ENCODE measurements at regions not wholly inside any gene's neighbourhood (a gene's known extent, or its start where the extent isn't known, plus 50 kb on each side); places are given as distances from the start of the nearest gene placed in this dataset.
"Not testable (repeated sequence)": the region's sequence is repeated elsewhere in the genome, so short reads cannot be mapped to it uniquely, and the experiment has no call there.

DNA sequence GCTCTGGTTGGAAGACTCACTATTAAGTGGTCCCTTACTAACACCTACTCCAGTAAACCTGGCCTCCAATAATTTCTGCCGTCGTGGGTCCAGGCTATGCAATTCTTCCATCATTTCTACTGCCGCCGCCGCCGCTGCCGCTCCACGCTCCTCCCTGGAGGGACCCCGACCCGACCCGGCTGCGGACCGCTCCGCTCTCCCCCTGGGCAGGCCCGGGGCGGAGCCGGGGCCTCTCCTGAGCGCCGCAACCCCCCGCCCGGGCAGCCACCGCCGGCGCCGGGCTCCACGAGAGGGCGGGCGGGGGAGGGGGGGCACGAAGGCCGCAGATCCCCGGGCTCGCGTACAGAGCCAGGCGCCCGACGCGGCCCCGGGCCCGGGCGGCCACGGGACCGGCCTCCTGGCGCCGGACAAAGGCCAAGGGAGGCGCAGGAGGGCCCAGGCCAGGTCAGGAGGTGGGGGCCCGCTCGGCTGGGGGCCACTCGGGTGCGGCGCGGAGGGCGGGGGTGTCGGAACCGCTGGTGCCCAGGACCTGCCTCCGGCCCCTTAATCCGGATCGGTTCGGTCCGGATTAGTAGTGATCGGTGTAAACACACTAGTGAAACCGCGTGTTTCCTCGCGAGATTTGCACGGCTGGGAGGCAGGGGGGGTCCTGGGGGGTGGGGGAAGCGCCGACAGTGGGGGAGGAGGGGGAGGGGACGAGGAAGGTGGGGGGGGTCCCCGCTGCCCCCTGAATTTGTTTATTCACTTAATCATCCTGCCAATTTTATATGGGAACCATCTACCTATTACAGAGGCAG lies 215.1 kb upstream of the CCL2 start:
- DNase-seq, result not testable (repeated sequence)

DNA sequence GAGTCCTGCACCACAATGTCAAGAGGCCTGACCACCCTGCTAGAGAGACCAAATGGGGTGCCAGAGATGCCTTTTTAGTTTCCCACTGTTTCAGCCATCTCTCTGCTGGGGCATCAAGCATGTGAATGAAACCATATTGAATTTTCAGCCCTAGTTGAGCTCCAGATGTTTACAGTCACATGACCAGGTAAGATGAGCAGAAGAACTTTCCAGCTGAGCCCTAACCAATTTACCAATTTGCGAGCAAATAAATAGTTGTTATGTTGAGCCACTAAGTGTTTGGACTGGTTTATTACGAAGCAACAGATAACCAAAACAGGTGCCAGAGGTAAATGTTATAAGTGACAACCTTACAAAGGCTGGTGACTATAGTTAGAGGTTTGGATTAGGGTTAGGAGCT lies 209.1 kb upstream of the CCL2 start:
- DNase-seq, result no peak

DNA sequence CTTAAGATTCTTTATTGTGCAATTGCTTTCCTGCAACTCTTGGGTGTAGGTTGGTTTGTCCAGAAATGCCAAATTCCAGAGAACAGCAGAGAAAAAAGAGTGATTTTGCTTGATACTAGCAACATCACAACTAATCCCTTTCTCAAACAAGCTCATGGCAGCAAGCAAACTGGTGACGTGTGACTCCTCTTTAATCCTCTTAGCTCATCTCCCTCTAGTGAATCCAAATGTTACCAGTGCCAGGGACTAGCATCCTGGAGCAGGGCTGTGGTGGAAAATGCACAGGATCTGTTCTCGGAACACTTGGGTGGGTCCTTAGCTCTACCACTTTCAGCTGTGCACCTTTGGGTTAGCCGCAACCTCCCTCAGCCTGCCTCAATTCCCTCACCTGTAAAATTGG lies 204.0 kb upstream of the CCL2 start:
- DNase-seq, result no peak

DNA sequence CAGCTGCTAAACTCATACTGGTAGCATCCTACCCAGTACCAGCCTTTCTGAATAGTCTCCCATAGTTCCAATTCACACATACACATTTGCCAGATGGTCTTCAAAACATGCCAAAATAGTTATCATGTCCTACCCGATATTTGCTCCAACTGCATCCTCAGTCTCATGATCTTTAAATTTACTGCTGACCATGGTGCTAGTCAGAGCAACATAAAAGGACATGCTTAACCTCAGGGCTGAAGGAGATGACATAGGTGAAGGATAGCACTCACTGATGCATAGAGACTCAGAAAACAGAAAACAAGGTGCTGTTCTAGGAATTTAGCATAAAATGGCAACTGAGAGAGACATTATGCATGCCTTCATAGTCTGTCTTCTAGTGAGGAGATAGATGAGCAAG lies 200.6 kb upstream of the CCL2 start:
- no peak for DNase-seq

DNA sequence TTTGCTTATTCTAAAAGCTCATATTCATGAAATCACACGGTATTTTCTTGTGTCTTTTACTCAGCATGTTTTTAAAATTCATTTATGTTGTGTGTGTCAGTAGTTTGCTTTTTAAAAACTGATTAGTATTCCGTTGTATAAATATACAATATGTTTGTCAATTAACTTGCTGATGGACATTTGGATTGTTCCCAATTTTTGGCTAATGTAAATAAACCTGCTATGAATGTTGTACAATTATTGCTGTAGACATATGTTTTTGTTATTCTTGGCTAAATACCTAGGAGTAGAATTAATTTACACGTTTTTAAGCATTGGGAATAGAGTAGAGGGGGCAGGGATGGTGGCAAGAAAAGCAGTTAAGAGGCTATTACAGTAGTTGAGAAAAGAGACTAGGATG lies 199.5 kb upstream of the CCL2 start:
- no peak for DNase-seq

DNA sequence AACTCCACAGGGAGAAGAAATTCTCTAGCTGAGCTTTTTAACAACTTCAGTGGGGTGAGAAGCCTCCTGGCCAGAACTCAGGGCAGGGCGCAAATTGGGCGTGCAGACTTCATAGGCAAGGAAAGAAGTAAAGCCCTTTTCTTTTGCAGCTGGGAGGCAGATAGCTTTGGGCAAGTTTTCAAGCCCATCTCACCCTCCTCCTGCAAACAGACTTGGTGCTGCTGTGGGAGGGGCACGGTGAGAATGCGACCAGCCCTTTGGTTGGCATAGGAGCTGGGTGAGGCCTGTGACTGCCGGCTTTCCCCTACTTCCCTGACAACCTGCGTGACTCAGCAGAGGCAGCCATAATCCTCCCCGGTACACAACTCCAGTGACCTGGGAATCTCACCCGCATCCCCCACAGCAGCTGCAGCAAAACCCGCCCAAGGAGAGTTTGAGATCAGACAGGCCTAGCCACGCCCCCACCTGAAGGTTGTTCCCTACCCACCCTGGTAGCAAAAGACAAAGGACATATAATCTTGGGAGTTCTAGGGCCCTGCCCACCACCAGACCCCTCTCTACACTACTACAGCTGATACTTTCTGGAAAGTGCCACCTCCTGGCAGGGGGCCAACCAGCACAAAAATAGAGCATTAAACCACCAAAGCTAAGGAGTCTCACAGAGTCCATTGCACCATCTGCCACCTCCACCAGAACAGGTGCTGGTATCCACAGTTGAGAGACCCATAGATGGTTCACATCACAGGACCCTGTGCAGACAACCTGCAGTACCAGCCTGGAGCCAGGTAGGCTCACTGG lies 195.5 kb upstream of the CCL2 start:
- DNase-seq, result no peak

DNA sequence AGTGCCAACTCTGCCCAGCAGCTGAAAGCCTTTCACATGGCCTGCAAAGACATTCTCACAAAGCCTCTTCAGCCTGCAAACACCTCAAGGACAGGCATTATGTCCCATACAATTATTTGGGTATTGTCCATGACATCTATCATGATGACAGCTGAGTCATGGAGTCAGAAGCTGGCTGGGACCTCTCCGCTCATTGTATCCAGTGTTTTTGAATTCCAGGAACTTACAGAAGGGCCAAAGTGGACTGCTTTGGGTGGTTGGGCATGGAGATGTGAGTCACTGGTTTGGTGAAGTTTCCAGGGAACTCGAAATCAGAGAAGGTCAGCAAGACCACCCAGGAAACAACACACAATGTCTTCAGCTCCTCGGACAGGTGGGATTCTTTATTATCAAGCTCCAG lies 188.6 kb upstream of the CCL2 start:
- DNase-seq, result no peak

DNA sequence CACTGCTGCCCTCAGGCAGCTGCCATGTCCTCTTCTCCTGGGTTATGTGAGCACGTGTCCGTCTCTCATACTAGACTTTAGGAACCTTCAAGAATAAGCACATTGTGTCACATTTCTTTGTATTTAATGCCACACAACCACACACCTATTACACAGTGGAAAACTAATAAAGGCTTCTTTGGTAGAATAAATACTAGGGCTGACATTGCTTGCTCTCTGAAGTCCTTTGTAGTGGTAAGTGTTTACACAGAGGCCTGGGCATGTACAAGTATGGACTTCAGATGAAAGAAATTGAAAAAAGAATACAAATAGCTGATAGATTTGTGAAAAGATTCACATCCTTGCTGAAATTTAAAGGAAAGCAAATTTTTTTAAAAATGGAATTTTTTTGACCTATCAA lies 188.1 kb upstream of the CCL2 start:
- no peak for DNase-seq

DNA sequence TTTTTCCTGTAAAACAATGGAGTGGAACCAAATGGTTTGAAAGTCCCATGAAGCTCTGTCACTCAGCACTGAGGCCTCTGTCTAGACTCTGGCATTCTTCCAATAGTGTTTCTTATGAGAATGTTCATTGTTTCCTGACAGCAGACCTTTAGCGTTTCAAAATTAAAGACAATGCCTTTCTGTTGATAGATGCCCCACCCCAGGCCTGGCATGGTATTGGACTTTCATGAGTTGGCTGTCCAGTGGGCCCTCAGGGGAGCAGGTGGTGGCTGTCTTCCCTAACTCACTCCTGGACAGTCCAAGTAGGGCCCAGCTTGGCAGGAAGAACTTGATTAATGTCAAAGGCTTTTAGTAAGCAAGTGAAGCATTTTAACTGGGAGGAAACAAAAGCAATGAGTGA lies 186.5 kb upstream of the CCL2 start:
- no peak for DNase-seq

DNA sequence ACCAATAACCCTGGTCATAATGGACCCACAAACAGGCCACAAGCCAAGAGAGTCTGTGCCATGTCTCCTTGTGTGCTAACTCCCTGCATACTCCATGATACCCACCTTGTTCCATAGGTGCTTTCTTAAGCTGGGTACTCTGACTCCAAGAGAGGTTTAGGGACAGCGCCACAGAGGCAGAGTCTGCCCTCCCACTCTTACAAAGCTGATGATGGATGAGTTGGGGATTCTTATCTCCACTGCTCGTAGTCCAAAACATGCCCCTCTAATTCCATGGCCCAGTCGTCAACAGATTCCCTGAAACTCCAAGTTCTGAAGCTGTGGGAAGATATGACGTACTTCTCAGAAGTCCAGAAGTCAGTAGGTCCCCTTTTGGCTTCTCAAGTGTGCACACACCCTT lies 184.4 kb upstream of the CCL2 start:
- DNase-seq, result no peak

DNA sequence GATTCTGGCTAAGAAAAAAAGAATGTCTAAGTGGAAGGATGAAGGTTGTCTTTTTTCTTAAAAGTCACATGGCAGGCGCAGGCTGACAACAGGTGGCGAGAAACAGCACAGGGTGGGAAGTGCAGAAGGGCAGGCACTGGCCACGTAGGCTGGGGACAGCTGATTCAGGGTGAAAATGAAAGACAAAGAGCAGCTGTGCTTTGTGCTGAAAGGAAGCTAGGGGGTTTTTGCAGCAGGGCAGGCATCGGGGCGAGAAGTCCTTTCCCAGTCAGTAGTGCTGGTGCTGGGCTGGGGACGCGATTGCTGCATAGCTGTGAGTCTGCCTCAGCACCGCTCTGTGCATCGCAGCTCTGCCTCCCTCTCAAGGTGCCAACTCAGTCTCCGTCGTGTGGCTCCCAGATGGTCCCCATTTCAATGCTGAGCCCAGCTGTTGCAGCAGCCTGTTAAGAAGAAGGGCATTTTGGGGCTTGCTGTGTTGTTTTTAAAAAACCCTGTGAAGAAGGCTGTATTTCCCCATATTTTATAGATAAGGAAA lies 183.1 kb upstream of the CCL2 start:
- no peak for DNase-seq

DNA sequence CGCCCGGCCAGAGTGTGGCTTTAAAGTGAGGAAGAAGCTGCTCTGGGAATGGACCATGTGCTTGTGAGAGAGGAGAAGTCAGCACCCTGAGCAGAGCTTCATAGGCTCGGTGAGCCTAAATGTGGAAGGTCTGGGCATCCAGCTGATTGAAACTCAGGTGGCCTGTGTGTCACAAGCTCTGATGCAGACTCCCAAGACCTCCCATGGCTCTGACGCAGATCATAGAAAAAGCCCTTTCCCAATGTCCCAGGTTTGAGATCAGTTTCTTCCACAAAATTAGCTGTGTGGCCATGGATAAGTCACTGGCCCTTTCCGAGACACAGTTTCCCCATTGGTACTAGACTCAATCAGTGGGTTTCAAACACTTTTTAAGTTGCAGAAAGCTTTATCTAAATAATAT lies 180.0 kb upstream of the CCL2 start:
- no peak for DNase-seq

DNA sequence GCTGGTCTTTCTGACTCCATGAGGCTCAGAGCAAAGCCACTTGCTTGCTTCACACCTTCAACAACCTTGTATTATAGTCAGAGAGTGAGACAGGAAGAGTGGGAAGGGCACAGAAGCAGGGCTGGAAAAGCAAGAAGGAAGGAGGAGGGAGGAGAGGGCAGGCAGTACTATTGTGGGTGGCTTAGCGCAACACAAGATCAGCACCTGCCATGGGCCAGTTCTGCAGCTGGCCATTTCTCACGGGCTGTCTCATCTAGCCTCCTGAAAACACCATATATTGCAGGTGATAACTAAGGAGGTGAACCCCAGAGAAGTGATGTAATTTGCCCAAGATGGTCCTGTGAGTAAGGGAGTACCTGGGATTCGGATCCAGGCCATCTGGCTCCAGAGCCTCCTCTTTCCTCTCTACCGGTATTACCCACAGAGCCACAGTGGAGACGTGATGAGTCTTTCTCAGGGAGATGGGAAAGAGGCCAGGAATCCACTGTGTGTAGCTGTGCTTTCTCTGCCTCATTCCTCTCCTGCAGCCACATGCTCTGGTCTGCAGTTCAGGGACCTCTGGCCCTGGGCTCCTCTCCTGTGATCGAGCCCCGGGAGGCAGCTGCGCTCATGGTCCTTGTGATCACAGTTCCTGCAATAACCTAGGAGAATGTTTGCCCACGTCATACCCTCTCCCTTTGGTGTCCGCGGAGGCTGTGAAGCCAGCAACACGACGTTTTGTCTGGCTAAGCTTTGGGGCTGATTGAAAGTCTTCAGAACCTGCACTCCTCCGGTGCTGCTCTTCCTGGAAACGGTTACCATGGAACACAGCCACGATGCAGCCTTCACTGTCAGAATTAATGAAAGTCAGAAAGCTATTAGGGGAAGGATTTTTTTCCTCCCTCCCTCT lies 178.1 kb upstream of the CCL2 start:
- DNase-seq, result no peak

DNA sequence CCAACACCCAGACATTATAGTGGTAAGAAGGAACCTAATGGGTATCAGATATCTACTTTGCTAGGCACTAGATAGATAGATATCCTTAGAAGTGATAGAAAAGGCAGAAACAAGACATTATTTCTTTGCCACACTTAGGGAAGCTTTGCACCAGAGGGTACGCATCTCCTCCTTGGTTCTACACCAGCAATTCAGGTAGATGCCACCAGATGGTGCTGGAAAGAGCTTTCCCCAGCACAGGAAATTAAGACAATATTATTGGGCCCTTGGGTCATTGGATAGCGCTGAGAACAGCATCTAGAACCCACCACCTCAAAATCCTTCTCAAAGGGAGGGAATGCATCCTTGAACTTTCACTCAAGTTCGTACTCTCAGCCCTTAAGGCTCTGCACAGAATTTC lies 173.8 kb upstream of the CCL2 start:
- DNase-seq, result no peak

DNA sequence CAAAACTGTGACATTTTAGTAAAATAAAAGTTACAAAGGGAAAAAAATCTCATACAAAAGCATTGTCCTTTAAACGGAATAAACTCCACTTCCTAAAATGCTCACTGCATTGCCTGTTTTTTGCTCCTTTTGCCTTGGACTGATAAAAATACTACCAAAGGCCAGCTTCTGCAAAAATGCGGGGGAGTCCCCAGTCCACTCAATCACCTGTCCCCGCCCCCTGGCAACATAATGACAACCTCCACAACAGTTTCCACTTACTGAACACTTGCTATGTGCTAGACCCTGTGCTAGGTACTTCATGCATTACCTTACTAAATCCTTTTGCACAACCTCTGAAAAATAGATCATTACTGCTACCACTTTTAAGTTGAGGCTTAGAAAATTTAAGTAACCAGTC lies 172.7 kb upstream of the CCL2 start:
- DNase-seq, result no peak

DNA sequence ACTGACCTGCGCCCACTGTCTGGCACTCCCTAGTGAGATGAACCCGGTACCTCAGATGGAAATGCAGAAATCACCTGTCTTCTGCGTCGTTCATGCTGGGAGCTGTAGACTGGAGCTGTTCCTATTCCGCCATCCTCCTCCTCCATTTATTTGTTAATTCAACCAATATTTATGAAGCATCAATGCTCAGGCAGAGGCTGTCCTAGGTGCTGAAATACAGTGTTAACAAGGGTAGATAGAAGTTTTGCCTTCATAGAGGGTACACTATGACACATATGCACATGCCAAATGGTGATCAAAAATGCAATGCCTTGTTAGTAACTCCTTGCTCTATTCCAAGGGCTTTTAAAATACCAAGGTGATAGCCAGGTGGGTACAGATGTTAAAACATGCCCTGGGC lies 166.0 kb upstream of the CCL2 start:
- DNase-seq, result not testable (repeated sequence)

DNA sequence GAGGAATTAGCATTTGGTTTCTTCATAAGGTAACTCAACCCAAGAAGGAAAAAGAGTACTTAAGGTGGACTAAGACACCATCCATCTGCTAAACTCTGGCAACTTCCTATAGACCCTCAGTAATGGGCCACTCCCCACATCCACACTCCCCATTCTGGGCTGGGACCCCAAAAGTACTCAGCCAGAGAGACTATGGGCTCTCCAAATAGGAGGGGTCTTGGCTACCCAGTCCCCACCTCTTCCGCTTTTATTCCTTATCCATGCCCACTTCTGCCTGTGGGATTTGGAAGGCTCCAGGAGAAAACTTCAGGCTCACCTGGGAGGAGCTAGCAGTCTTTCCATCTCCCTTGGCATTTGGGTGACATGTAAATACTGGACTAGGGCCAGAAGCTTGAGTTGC lies 164.5 kb upstream of the CCL2 start:
- DNase-seq, result no peak

DNA sequence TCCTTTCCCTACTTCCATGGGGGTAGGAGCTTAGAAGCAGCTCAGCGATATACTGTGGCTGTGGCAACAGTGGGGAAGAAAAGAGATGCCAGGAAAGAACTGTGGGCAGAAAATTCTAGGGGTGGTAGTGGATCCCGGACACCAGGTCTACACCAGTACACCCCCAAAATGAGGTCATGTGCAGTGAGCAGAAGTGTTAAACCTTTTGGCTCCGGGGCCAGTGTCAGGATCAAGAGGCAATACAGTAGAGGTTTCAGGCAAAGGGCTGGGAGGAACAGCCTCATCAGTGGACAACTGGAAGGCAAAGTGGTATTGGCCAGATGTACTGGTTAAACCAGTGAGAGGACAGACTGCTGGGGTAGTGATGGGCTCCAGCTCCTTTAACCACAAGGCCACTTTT lies 163.1 kb upstream of the CCL2 start:
- no peak for DNase-seq

DNA sequence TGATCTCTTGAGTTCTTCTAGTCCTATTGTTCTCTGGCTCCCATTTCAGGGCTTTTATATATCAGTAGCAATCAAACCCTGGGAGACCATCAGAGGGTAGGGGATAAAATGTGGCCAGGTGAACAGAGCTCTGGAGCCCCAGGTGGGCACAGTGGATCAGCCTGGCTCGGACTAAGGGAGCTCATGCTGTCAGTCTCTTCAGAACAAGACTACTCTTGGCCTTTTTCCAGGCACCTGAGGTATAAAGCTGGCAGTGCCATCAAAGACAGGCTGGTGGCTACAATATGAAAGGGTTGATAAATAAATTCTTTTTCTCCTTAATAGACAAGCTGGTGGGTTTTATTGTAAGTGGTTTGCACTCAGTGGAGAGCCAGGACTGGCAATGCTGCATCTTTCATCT lies 160.0 kb upstream of the CCL2 start:
- no peak for DNase-seq

DNA sequence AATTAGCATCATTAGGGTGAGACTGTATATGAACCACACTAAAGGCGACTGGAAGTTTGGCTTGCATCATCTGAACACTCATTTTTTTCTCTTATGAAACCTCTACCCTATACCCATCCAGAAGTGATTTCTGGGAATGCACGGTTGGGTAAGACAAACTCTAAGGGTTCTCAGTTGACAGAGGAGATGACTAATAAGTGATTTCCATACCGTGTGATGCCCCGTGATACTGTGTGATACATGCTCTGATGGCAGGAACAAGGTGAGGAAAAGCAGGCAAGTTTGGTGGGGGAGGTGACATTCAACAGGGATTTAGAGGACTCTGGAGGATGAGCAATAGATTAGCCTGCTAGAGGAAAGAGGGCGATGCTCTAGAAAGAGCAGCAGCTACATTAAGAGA lies 156.4 kb upstream of the CCL2 start:
- no peak for DNase-seq

DNA sequence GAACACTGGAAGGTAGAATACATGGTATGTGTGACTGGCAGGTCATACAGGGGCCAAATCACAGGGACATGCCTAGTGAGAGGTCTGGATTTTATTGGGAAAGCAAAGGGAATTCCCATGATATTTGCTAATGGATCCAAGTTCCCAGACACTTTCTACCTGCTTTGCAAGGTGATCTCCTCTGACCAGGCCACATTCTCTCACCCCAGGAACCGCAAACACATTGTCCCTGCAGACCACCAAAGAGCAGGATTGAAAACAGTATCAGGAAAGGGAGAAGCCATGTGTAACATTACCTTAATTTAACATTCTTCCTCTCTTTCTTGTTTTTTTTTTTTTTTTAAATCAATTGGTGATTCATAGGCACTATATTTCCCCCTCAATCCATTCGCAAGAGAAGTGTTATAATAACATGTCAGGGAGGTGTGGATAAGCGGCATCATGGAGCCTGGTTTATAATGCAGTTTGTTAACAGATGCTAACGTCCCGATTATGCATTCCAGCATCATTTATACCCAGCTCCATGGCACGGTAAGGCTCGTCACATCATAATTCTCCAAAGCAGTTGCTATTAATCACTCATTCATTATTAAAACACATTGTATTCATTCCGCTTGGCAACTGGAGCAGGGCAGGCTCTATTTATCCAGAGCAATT lies 155.1 kb upstream of the CCL2 start:
- DNase-seq, result no peak

DNA sequence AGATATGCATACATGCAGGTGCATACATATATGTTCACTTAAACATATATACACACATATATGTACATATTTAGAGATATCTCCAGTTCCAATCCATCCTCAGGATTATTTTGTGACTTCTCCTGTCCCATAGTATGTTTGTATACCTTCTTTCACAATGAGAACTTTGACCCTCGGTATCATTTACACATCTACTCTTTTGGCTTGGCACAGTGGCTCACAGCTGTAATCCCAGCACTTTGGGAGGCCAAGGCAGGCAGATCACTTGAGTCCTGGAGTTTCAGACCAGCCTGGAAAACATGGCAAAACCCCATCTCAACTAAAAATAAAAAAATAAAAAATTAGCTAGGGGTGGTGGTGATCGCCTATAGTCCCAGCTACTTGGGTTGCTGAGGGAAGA lies 148.1 kb upstream of the CCL2 start:
- DNase-seq, result no peak

DNA sequence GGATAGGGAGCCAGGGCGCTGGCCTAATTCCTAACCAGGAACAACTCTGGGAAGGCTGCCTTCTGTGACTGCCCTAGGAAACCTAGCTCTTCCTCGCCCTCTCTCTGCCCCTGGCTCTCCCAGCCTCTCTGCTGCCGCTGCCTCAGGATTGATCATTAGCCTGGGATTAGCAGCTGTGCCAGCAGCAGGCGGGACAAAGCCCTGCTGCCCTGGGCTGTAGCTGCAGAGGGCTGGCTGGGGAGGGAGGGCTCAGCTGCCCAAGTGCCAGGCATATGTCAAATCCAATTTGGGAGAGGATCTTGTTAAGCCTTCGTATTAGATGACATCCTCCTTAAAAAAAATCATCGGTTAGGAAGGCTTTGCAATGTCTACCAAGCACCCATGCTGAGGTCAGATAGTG lies 144.8 kb upstream of the CCL2 start:
- no peak for DNase-seq

All from NCI-H187 treated with DMSO at 0.1 percent for 48 hours (cell line).